ENCODE measurements at regions not wholly inside any gene's neighbourhood (a gene's known extent, or its start where the extent isn't known, plus 50 kb on each side); places are given as distances from the start of the nearest gene placed in this dataset.

DNA sequence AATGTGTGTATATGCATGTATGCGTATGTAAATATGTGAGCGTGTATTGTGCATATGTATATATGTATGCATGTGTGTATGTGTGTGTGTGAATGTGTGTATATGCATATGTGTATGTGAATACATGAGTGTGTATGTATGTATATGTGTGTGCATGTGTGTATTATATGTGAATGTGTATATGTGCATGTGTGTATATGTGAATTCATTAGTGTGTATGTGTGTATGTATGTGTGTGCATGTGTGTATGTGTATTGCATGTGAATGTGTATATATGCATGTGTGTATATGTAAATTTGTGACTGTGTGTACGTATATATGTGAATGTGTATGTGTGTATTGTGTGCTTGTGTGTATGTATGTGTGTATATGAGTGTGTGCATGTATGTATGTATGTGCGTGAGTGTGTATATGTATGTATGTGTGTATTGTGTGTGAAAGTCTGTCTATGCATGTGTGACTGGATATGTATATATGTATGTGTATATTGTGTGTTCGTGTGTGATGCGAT lies 455.9 kb downstream of the TYW1 start:
- no peaks in the 10 kb centered on the region for H3K4me1 ChIP-seq (ENCODE audit: insufficient read depth)
- H3K4me3 Mint-ChIP-seq = no peak overlapping the region
- H2AFZ ChIP-seq = no peak overlapping the region
- no peaks in the 10 kb centered on the region for H3K79me2 ChIP-seq (replicated peaks; ENCODE audit: insufficient read depth)
- ATAC-seq (no peak), DNase-seq (ENCODE audit: low spot score) (no peak)
- peaks cover 8% of the 10 kb centered on the region; the same call in 1 of the 2 replicates for H3F3A ChIP-seq (replicated peaks; ENCODE audit: low read depth)
- no peaks in the 10 kb centered on the region for H3K36me3 ChIP-seq (ENCODE audit: insufficient read depth)
- H3K4me3 ChIP-seq = no peak overlapping the region
- TF ChIP-seq NANOG (IDR thresholded peaks at IDR 0.05; ENCODE audit: borderline replicate concordance) (no peak), JUNB (IDR thresholded peaks at IDR 0.05; ENCODE audit: unreplicated experiment) (no peak), STAT1 (IDR thresholded peaks at IDR 0.05; ENCODE audit: unreplicated experiment) (no peak), ZNF331 (CRISPR knock-in tag; IDR thresholded peaks at IDR 0.05; ENCODE audit: low read depth) (no peak), EZH2phosphoT487 (IDR thresholded peaks at IDR 0.05; ENCODE audit: unreplicated experiment) (no peak), EZH2 (IDR thresholded peaks at IDR 0.05; ENCODE audit: low read depth, unreplicated experiment) (no peak)
- TF ChIP-seq, protein P1, sequence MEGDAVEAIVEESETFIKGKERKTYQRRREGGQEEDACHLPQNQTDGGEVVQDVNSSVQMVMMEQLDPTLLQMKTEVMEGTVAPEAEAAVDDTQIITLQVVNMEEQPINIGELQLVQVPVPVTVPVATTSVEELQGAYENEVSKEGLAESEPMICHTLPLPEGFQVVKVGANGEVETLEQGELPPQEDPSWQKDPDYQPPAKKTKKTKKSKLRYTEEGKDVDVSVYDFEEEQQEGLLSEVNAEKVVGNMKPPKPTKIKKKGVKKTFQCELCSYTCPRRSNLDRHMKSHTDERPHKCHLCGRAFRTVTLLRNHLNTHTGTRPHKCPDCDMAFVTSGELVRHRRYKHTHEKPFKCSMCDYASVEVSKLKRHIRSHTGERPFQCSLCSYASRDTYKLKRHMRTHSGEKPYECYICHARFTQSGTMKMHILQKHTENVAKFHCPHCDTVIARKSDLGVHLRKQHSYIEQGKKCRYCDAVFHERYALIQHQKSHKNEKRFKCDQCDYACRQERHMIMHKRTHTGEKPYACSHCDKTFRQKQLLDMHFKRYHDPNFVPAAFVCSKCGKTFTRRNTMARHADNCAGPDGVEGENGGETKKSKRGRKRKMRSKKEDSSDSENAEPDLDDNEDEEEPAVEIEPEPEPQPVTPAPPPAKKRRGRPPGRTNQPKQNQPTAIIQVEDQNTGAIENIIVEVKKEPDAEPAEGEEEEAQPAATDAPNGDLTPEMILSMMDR (conservative IDR thresholded peaks at IDR 0.05; ENCODE audit: low read depth in 2 of 2) = no peak
- TF ChIP-seq, protein P2, sequence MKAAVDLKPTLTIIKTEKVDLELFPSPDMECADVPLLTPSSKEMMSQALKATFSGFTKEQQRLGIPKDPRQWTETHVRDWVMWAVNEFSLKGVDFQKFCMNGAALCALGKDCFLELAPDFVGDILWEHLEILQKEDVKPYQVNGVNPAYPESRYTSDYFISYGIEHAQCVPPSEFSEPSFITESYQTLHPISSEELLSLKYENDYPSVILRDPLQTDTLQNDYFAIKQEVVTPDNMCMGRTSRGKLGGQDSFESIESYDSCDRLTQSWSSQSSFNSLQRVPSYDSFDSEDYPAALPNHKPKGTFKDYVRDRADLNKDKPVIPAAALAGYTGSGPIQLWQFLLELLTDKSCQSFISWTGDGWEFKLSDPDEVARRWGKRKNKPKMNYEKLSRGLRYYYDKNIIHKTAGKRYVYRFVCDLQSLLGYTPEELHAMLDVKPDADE (IDR thresholded peaks at IDR 0.05) = no peak
- TF ChIP-seq, protein P3, sequence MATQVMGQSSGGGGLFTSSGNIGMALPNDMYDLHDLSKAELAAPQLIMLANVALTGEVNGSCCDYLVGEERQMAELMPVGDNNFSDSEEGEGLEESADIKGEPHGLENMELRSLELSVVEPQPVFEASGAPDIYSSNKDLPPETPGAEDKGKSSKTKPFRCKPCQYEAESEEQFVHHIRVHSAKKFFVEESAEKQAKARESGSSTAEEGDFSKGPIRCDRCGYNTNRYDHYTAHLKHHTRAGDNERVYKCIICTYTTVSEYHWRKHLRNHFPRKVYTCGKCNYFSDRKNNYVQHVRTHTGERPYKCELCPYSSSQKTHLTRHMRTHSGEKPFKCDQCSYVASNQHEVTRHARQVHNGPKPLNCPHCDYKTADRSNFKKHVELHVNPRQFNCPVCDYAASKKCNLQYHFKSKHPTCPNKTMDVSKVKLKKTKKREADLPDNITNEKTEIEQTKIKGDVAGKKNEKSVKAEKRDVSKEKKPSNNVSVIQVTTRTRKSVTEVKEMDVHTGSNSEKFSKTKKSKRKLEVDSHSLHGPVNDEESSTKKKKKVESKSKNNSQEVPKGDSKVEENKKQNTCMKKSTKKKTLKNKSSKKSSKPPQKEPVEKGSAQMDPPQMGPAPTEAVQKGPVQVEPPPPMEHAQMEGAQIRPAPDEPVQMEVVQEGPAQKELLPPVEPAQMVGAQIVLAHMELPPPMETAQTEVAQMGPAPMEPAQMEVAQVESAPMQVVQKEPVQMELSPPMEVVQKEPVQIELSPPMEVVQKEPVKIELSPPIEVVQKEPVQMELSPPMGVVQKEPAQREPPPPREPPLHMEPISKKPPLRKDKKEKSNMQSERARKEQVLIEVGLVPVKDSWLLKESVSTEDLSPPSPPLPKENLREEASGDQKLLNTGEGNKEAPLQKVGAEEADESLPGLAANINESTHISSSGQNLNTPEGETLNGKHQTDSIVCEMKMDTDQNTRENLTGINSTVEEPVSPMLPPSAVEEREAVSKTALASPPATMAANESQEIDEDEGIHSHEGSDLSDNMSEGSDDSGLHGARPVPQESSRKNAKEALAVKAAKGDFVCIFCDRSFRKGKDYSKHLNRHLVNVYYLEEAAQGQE (IDR thresholded peaks at IDR 0.05; ENCODE audit: unreplicated experiment) = no peak
- no peak overlapping the region for H3K27ac Mint-ChIP-seq
- H3K27me3 Mint-ChIP-seq (ENCODE audit: insufficient read depth, low read depth, poor library complexity) = peaks cover 8% of the 10 kb centered on the region
- H3K36me3 Mint-ChIP-seq (ENCODE audit: low read depth) = peaks cover 33% of the 10 kb centered on the region
- H3K4me2 ChIP-seq = no peak overlapping the region
- peaks cover 99% of the 10 kb centered on the region for H3K9me3 Mint-ChIP-seq
- H4K20me1 ChIP-seq (replicated peaks; ENCODE audit: insufficient read depth) = no peaks in the 10 kb centered on the region
- no peaks in the 10 kb centered on the region for H3K4me1 Mint-ChIP-seq
- no peaks in the 10 kb centered on the region for H3K9me2 ChIP-seq (ENCODE audit: insufficient read depth)
- H3K27ac ChIP-seq (ENCODE audit: low read depth) = no peak overlapping the region
- H3K27me3 ChIP-seq (ENCODE audit: insufficient read depth) = no peaks in the 10 kb centered on the region
